IPS DF 6.9 (cell line): ENCODE measurements at regions not wholly inside any gene's neighbourhood (a gene's known extent, or its start where the extent isn't known, plus 50 kb on each side); places are given as distances from the start of the nearest gene placed in this dataset.

ENCODE experiments used
- DNase-seq: peaks from one replicate; pipeline ENCODE4 v3.0.0-alpha.2; 2013; ENCODE audit warnings: low read depth, low spot score
- H3K27ac ChIP-seq: one replicate; pipeline ENCODE4 v1.5.1; 2013; ENCODE audit warnings: low read length, control low read depth
- H3K27me3 ChIP-seq: 2 replicates; pipeline ENCODE4 v1.6.1; 2013; ENCODE audit warnings: mild to moderate bottlenecking, low read length; ENCODE audit not compliant: control insufficient read depth, insufficient read depth
- H3K36me3 ChIP-seq: 2 replicates; pipeline ENCODE4 v1.6.1; 2013; ENCODE audit warnings: low read length; ENCODE audit not compliant: control insufficient read depth, insufficient read depth
- H3K4me1 ChIP-seq: 2 replicates; pipeline ENCODE4 v1.6.1; 2013; ENCODE audit warnings: low read length; ENCODE audit not compliant: control insufficient read depth, insufficient read depth
- H3K4me3 ChIP-seq: 2 replicates; pipeline ENCODE4 v1.5.1; 2013; ENCODE audit warnings: mild to moderate bottlenecking, low read length
- H3K9me3 ChIP-seq: 2 replicates; pipeline ENCODE4 v1.6.1; 2013; ENCODE audit warnings: low read length, inconsistent platforms; ENCODE audit not compliant: control insufficient read depth, insufficient read depth
- WGBS: extraction: QIAGEN DNeasy Blood & Tissue Kit; methylation state at CpG from one replicate; pipeline ENCODE4 v1.1.7; 2013; ENCODE audit warnings: mixed read lengths, missing lambda C conversion rate; ENCODE audit not compliant: insufficient read length, insufficient coverage; 5-methylcytosine and 5-hydroxymethylcytosine counted together

DNA sequence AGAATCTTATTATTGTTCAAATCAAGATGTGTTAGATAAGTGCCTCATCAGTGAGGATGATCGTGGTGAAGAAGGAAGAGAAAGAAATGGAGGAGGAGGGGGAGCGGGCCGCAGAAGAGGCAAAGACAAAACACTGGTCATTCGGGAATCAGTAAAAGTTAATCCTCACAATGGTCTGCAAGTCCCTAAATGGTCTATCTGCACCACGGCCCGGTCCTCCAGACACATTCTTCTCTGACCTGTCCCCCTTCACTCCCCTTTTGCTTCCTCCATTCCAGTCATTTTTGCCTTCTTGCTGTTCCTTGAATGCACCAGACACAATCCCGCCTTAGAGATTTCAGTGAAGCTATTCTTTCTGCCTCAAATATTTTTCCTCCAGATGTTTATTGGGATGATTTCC, 240.1 kb upstream of the ADGRL2 start:
- Histone ChIP-seq H3K9me3 (no peaks in the 10 kb centered on the region), H3K36me3 (no peaks in the 10 kb centered on the region), H3K4me1 (peaks cover 1% of the 10 kb centered on the region; the same call in 1 of the 2 replicates), H3K27me3 (no peaks in the 10 kb centered on the region; the same call in 1 of the 2 replicates), H3K27ac (no peak overlapping the region), H3K4me3 (no peak overlapping the region)
- no peak for DNase-seq
- WGBS: no CpG with 5 or more reads among the region's 7 CpGs

DNA sequence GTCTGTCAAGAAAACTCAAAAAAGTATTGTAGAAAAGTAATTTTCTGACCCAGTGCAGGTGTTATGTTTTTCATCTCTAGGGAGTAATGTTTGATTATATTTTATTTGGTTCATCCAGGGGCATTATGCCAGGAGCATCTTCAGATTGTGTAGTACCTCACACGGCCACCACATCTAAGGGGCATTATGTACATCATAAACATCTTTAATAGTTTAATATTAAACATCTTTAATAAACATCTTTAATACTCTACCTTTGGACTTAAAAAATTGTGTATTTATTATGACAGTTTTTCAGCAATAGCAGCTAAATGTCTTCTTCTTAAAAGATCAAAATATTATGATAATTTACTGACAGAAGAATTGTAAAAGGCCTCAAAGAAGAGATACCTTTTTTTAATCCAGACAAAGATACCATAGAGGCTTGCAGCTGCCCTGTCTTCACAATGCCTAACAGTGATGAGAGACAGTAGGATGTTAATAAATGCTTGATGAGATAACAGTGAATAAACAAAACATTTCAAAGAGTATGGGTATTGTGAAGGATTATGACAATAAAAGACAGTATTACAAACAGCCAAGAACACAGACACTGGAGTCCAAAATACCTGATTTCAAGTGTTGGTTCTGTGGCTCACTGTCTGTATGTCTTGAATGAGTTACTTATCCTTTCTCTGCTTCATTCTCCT, 240.9 kb upstream of the ADGRL2 start:
- Histone ChIP-seq H3K9me3 (no peaks in the 10 kb centered on the region), H3K4me3 (no peak overlapping the region), H3K4me1 (peaks cover 2% of the 10 kb centered on the region; the same call in 1 of the 2 replicates), H3K27me3 (no peaks in the 10 kb centered on the region; the same call in 1 of the 2 replicates), H3K36me3 (no peaks in the 10 kb centered on the region), H3K27ac (no peak overlapping the region)
- WGBS: no CpG with 5 or more reads among the region's 1 CpG
- DNase-seq: no peak

DNA sequence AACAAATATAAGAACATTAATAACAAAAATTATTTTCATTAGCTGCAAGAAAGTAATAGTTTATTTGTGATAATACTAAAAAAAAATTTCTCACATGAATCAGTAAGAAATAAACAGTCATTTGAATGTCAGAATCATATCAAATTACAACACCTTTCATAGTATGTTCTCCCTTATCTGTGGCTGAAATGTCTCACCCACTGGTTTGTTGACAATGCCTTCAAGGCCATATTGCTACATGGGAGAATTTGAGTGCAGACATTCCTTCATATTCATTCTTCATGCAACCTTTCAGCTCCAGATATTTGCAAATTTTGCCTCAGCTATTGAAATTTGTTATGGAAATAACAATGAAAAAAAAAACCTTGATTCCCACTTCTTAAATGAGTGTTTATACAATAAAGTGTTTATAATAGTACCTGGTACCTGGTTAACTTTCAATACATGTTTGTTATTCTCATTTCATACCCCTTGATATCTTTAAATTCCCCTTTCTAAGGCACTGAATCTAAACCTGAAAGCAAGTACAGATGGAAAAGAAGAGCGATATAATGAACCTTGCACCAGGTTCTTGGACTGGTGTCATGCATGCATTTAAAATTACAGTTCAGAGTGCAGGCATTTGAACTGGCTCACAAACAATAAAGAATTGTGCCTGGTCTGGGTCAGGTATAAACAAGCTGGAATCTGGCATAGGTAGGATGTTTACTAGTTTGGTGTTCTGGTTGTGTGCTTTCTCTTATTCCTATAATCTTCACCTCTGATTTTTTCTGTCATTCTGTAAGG, 242.2 kb upstream of the ADGRL2 start:
- peaks cover 2% of the 10 kb centered on the region; the same call in 1 of the 2 replicates for H3K4me1 ChIP-seq
- H3K36me3 ChIP-seq: no peaks in the 10 kb centered on the region
- WGBS: no CpG with 5 or more reads among the region's 1 CpG
- no peak for DNase-seq
- H3K9me3 ChIP-seq: no peaks in the 10 kb centered on the region
- H3K4me3 ChIP-seq: no peak overlapping the region
- no peak overlapping the region for H3K27ac ChIP-seq
- no peaks in the 10 kb centered on the region; the same call in 1 of the 2 replicates for H3K27me3 ChIP-seq

DNA sequence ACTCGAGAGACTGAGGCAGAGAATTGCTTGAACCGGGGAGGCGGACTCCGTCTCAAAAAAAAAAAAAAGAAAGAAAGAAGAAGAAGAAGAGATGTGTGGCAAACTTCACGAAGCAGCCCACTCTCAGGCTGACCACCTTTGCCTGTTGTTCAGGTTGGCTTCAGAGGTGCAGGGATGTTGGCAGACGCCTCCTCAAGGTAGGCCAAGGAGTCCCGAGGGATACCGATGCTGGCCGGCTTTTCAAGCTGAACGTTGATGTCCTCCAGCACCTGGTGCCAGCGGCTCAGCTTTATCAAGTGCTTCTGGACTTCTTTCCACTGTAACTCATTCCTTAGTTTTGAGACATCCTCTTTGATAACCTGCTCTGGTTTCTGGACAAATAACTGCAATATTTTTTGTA, 243.8 kb upstream of the ADGRL2 start:
- no peak overlapping the region for H3K4me3 ChIP-seq
- no peak overlapping the region for H3K27ac ChIP-seq
- peaks cover 2% of the 10 kb centered on the region; the same call in 1 of the 2 replicates for H3K4me1 ChIP-seq
- no peak for DNase-seq
- no peaks in the 10 kb centered on the region; the same call in 1 of the 2 replicates for H3K27me3 ChIP-seq
- no CpG with 5 or more reads among the region's 11 CpGs for WGBS
- no peaks in the 10 kb centered on the region for H3K36me3 ChIP-seq
- H3K9me3 ChIP-seq: no peaks in the 10 kb centered on the region

DNA sequence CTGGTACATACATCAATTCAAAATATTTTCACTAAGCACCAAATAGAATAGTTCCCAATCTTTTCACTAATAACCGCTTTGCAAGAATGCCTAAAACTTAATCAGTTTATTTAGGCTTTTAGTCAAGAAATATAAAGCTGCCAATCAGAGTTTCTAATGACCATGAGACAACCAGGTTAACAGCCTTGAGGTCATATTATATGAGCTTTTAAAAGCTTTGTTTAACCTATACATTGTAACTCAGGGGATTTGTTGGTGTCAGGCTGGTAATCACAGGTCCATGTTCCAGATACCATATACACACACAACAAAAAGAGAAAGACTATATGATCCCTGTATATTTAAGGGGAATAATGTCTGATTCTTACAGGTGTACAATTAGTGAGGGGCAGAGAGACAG, 246.2 kb upstream of the ADGRL2 start:
- Histone ChIP-seq H3K36me3 (no peaks in the 10 kb centered on the region), H3K4me1 (peaks cover 2% of the 10 kb centered on the region; the same call in 1 of the 2 replicates), H3K27ac (no peak overlapping the region), H3K27me3 (no peaks in the 10 kb centered on the region; the same call in 1 of the 2 replicates), H3K4me3 (no peak overlapping the region), H3K9me3 (no peaks in the 10 kb centered on the region)
- WGBS: no CpG with 5 or more reads among the region's 1 CpG
- no peak for DNase-seq

DNA sequence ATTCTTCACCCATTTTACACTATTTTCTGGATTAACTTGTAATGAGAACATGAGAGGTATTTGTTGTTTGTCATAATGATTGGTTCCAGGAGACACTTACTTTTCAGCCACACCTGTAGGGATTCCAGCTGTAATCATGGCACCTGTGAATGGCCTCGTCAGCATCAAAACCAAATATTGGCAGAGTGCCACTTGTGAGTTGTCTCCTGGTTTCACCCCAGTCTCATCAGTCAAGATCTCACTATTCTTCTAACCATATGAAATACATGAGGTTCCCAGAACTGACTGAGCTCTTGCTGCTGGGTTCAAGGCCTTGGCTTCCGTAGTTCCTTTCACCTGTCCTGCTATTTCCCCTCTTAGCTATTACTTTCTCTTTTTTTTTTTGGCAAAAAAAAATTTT, 246.6 kb upstream of the ADGRL2 start:
- Histone ChIP-seq H3K27me3 (no peaks in the 10 kb centered on the region; the same call in 1 of the 2 replicates), H3K4me1 (peaks cover 2% of the 10 kb centered on the region; the same call in 1 of the 2 replicates), H3K4me3 (no peak overlapping the region), H3K36me3 (no peaks in the 10 kb centered on the region), H3K9me3 (no peaks in the 10 kb centered on the region), H3K27ac (no peak overlapping the region)
- no peak for DNase-seq
- no CpG with 5 or more reads among the region's 2 CpGs for WGBS

DNA sequence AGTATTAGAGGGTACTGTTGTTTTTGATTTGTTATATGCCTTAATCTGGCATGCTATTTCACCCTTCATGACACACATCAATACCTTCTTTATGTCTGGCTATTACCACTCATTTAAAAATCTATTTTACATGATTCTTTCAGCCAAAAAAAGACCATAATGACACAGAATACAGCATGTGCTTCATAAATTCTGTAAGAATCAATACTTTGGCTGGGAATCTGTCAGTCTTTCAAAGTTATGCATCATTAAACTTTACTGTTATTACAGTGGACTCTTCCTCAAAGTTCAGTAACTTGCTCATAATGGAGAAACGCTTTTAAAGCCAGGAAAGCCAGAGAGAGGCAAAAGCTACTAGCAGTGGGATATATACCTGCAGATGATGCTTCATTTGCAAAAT, 247.2 kb upstream of the ADGRL2 start:
- DNase-seq: no peak
- Histone ChIP-seq H3K9me3 (no peaks in the 10 kb centered on the region), H3K36me3 (no peaks in the 10 kb centered on the region), H3K4me3 (no peak overlapping the region), H3K27ac (no peak overlapping the region), H3K4me1 (peaks cover 4% of the 10 kb centered on the region; the same call in 1 of the 2 replicates), H3K27me3 (no peaks in the 10 kb centered on the region)
- WGBS: no CpG with 5 or more reads among the region's 1 CpG

DNA sequence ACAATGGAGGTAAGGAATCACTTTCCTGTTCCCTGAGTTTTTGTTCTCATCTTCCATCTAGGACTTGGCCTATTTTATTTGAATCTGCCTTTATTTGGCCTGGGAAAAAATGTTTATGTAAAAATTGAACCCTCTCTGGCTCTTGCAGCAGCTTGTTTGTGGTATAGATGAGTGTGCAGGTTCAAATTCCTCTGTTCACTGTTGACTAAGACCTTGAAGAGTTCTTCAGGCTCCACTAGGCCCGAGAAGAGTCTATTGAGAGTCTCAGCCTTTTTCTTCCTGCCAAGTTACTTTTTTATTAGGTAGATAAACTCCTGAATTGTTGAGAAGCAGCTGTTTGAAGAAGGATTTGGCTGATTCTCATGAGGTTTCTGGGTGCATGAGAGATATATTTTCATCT, 248.8 kb upstream of the ADGRL2 start:
- H3K36me3 ChIP-seq: no peaks in the 10 kb centered on the region
- no peak overlapping the region for H3K4me3 ChIP-seq
- WGBS: no CpG with 5 or more reads among the region's 1 CpG
- peaks cover 4% of the 10 kb centered on the region; the same call in 1 of the 2 replicates for H3K4me1 ChIP-seq
- H3K27ac ChIP-seq: no peak overlapping the region
- DNase-seq: no peak
- H3K27me3 ChIP-seq: no peaks in the 10 kb centered on the region
- no peaks in the 10 kb centered on the region for H3K9me3 ChIP-seq

DNA sequence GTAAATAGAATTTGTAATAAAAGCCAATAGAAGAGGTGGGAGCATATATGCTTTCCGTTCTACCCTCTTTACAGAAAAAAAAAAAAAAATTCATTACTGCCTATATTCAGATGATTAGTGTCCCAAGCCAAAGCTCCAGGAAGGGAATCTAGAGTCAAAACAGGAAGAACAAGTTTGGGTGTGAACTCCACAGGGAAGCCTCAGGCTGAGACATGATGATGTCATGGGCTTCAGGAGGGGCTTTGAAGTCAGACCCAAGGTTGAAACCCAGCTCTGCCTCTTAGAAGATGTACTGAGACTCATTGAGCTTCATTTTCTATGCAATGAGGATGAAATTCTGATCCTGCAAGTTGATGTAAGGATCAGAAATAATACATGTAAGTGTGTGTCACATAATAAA, 250.0 kb upstream of the ADGRL2 start:
- no peak overlapping the region for H3K27ac ChIP-seq
- DNase-seq: no peak
- no peaks in the 10 kb centered on the region for H3K9me3 ChIP-seq
- no peaks in the 10 kb centered on the region for H3K36me3 ChIP-seq
- no peaks in the 10 kb centered on the region for H3K27me3 ChIP-seq
- H3K4me1 ChIP-seq: peaks cover 4% of the 10 kb centered on the region; the same call in 1 of the 2 replicates
- H3K4me3 ChIP-seq: no peak overlapping the region
- WGBS: no CpG with 5 or more reads among the region's 1 CpG

DNA sequence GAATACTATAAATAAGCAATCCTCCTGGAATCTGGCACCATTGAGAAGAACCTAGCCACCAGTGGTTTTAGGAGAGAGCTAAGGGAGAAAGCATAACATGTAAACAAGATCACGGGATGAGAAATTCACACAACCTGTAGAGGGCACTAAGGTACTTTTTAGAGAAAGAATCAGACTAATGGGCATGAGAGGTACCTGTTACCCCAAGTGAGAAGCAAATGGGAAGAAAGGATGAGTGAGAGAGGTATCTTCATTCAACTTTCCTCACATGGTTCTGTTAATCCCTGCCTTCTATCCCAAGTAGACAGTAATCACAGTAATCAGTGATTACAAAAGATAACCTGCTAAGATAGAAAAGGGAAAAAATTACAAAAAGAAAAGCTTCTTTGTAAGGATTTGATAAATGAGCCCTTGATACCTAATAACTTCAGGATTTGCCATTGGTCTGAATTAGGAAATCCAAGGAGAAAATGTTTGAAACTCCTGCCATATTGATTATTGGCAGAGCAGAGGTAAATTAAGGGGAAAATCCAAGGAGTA, 251.1 kb upstream of the ADGRL2 start:
- Histone ChIP-seq H3K36me3 (no peaks in the 10 kb centered on the region), H3K9me3 (no peaks in the 10 kb centered on the region), H3K27me3 (no peaks in the 10 kb centered on the region), H3K4me1 (peaks cover 3% of the 10 kb centered on the region; the same call in 1 of the 2 replicates), H3K4me3 (no peak overlapping the region), H3K27ac (no peak overlapping the region)
- DNase-seq: peak; percentile 47
- no CpG with 5 or more reads among the region's 1 CpG for WGBS
